GM12872 (cell line): ENCODE measurements at regions not wholly inside any gene's neighbourhood (a gene's known extent, or its start where the extent isn't known, plus 50 kb on each side); places are given as distances from the start of the nearest gene placed in this dataset.

ENCODE experiments used
- TF ChIP-seq, protein P1 (sequence below): IDR thresholded peaks from 3 replicates; pipeline ENCODE4 v1.5.1; 2011; ENCODE audit warnings: low read depth, mild to moderate bottlenecking, low read length, moderate library complexity; ENCODE audit not compliant: insufficient read depth

GRCh38 chr5:4447657-4448056 is 692.5 kb upstream of the ADAMTS16 start:
- TF ChIP-seq, protein P1, sequence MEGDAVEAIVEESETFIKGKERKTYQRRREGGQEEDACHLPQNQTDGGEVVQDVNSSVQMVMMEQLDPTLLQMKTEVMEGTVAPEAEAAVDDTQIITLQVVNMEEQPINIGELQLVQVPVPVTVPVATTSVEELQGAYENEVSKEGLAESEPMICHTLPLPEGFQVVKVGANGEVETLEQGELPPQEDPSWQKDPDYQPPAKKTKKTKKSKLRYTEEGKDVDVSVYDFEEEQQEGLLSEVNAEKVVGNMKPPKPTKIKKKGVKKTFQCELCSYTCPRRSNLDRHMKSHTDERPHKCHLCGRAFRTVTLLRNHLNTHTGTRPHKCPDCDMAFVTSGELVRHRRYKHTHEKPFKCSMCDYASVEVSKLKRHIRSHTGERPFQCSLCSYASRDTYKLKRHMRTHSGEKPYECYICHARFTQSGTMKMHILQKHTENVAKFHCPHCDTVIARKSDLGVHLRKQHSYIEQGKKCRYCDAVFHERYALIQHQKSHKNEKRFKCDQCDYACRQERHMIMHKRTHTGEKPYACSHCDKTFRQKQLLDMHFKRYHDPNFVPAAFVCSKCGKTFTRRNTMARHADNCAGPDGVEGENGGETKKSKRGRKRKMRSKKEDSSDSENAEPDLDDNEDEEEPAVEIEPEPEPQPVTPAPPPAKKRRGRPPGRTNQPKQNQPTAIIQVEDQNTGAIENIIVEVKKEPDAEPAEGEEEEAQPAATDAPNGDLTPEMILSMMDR: no peak

- TF ChIP-seq, protein P1: no peak
Measured at GRCh38 chr5:4453655-4454054, 686.5 kb upstream of the ADAMTS16 start.

DNA sequence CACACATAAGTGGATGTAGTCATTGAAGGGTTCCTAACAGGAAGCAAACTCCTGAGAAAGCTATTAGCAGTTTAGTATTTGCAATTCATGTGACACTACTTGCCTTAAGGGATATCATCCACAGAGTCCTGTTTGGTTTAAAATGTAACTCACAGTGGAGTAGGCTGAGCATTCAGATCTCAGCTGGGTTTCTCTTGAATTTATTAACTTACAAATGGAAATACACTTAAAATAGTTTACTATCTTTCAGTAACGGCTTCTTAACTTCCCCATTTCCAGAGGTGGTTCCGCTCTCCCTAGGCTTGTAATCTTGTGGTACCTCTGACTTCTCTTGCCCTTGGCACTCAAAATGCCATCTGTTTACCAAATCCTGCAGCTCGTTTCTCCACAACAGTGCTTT is 660.7 kb upstream of the ADAMTS16 start:
- TF ChIP-seq, protein P1: no peak

GRCh38 chr5:4480528-4481349 is 659.4 kb upstream of the ADAMTS16 start:
- TF ChIP-seq, protein P1: no peak

- TF ChIP-seq, protein P1: no peak
Measured at GRCh38 chr5:4487581-4487980, 652.5 kb upstream of the ADAMTS16 start.

GRCh38 chr5:4511996-4512656 is 628.0 kb upstream of the ADAMTS16 start:
- TF ChIP-seq, protein P1: no peak

DNA sequence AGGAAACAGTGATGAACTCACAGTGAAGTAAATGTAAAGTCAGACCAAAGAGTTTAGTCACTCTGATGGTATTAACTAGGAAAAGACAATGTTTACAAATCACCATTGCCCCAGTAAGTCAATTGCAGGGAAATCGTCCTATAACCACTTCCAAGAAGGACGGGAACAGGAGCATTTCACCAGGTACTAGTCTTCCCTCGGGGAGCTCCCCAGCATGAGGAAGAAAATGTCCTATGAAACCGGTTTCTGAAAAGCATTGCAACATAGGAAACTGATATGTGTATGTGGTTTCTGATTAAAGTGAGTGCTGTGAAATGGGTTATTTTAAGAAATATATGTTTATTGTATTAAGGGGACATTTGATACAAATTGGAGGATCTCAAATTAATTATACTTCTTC is 626.7 kb upstream of the ADAMTS16 start:
- TF ChIP-seq, protein P1: no peak
